K562 (cell line): ENCODE measurements at regions not wholly inside any gene's neighbourhood (a gene's known extent, or its start where the extent isn't known, plus 50 kb on each side); places are given as distances from the start of the nearest gene placed in this dataset.

Source experiments
- ATAC-seq: fragments of 200-7000 bp; cut with Tn5 transposase; 3 replicates; pipeline ENCODE4 v1.9.1; 2020; ENCODE audit warnings: moderate library complexity
- BruUV-seq: library from RNA; stranded (reverse); fragments of 400-500 nt; replicated peaks from 2 replicates; lab custom pipeline; 2021; lab: Mats Ljungman, UMichigan
- CTCF ChIA-PET: fragments of 300-600 bp; formaldehyde crosslinking; extraction: SDS; loops from one replicate; lab custom pipeline; 2021; ENCODE audit warnings: low intra/inter-chr PET ratio; lab: Yijun Ruan, JAX
- POLR2A ChIA-PET: fragments of 300-600, 350-650 bp; sonication (Branson Sonifier 250); formaldehyde crosslinking; extraction: SDS; loops from one replicate; lab custom pipeline; 2021; ENCODE audit warnings: antibody characterized with exemption, inconsistent platforms; lab: Yijun Ruan, JAX
- DNase-seq, 4 experiments: peaks; one replicate each; pipeline versions ENCODE4 v3.0.0 to v3.0.0-alpha.2; 2011 to 2018; ENCODE audit warnings: low spot score in 3 of 4, mixed read lengths in 3 of 4; ENCODE audit errors: extremely low read depth in 1 of 4
- FAIRE-seq: peaks from 2 replicates; lab custom pipeline; 2011; peaks lifted over from hg19 to GRCh38; lab: Jason Lieb, UNC
- H2AFZ ChIP-seq: 2 replicates; pipeline ENCODE4 v1.6.0; 2011; ENCODE audit warnings: low read depth, low read length, control low read depth, inconsistent platforms
- H3K27ac ChIP-seq: fragments of 200-600 bp; 3 replicates; pipeline ENCODE4 v1.8.0; 2011; ENCODE audit warnings: low read depth, mild to moderate bottlenecking, control low read depth, inconsistent platforms, low read length, moderate library complexity, mixed read lengths; ENCODE audit errors: extremely low read depth
- H3K27me3 ChIP-seq, 2 experiments: fragments of 300-600 bp in 1 of 2; 2 replicates in 1 of 2; 3 replicates in 1 of 2; pipeline versions ENCODE4 v1.6.0 to v1.8.0; 2011; ENCODE audit warnings: inconsistent platforms in 2 of 2, low read length in 2 of 2, mild to moderate bottlenecking in 1 of 2, mixed read lengths in 1 of 2, moderate library complexity in 1 of 2; ENCODE audit not compliant: control insufficient read depth in 2 of 2, insufficient read depth in 2 of 2
- H3K36me3 ChIP-seq: fragments of 300-600 bp; 3 replicates; pipeline ENCODE4 v1.8.0; 2011; ENCODE audit warnings: mild to moderate bottlenecking, low read length, inconsistent platforms; ENCODE audit not compliant: control insufficient read depth, insufficient read depth
- H3K4me1 ChIP-seq, 2 experiments: fragments of 200-600 bp in 1 of 2; replicated peaks in 1 of 2; 2 replicates in 1 of 2; 3 replicates in 1 of 2; pipeline versions ENCODE4 v1.5.1 to v1.8.0; 2011; ENCODE audit warnings: inconsistent platforms in 2 of 2, low read length in 2 of 2, mild to moderate bottlenecking in 1 of 2, mixed read lengths in 1 of 2, moderate library complexity in 1 of 2; ENCODE audit not compliant: control insufficient read depth in 2 of 2, insufficient read depth in 2 of 2
- H3K4me2 ChIP-seq: 2 replicates; pipeline ENCODE4 v1.6.1; 2011; ENCODE audit warnings: low read length, control low read depth, inconsistent platforms, mixed read lengths; ENCODE audit not compliant: insufficient read depth
- H3K4me3 ChIP-seq: fragments of 200-600 bp; sonication (generic), shearing (Covaris generic); 2 replicates; pipeline ENCODE4 v1.5.1; 2016; ENCODE audit warnings: control low read depth, inconsistent platforms
- H3K79me2 ChIP-seq: fragments of 200-600 bp; 3 replicates; pipeline ENCODE4 v1.8.0; 2011; ENCODE audit warnings: low read length, inconsistent platforms; ENCODE audit not compliant: control insufficient read depth, insufficient read depth
- H3K9ac ChIP-seq, 2 experiments: 2 replicates each; pipeline versions ENCODE4 v1.6.0 to v1.6.1; 2011; ENCODE audit warnings: low read depth in 2 of 2, low read length in 2 of 2, control low read depth in 1 of 2, inconsistent platforms in 1 of 2, mild to moderate bottlenecking in 1 of 2, mixed read lengths in 1 of 2; ENCODE audit not compliant: insufficient read depth in 1 of 2
- H3K9me1 ChIP-seq: one replicate; pipeline ENCODE4 v1.6.0; 2011; ENCODE audit warnings: inconsistent platforms, mild to moderate bottlenecking, low read length, moderate library complexity; ENCODE audit not compliant: control insufficient read depth, insufficient read depth
- H3K9me3 ChIP-seq: replicated peaks from 2 replicates; pipeline ENCODE4 v1.5.1; 2011; ENCODE audit warnings: low read depth, low read length, inconsistent platforms; ENCODE audit not compliant: control insufficient read depth, insufficient read depth
- H4K20me1 ChIP-seq: replicated peaks from 2 replicates; pipeline ENCODE4 v1.6.1; 2011; ENCODE audit warnings: low read length, inconsistent platforms, mixed read lengths; ENCODE audit not compliant: control insufficient read depth, insufficient read depth
- C11orf30 ChIP-seq: fragments of 450-650 bp; IDR thresholded peaks from 2 replicates; pipeline ENCODE4 v1.6.1; 2016; ENCODE audit warnings: low read depth, mild to moderate bottlenecking
- FOXM1 ChIP-seq, 2 experiments: fragments of 450-650 bp in 1 of 2; sonication (generic) in 1 of 2; formaldehyde crosslinking in 1 of 2; IDR thresholded peaks; 2 replicates each; pipeline versions ENCODE4 v1.6.1 to v1.9.0; 2017 to 2022; ENCODE audit warnings: low read depth in 2 of 2, mild to moderate bottlenecking in 2 of 2, missing genetic modification reagents in 1 of 2, moderate library complexity in 1 of 2
- MYNN ChIP-seq, 2 experiments: sonication (generic); formaldehyde crosslinking in 1 of 2; IDR thresholded peaks; 2 replicates each; pipeline versions ENCODE4 v1.5.0 to v1.6.1; 2016 to 2020; ENCODE audit warnings: antibody characterized with exemption in 1 of 2, missing genetic modification reagents in 1 of 2
- NFYB ChIP-seq: IDR thresholded peaks from 2 replicates; pipeline ENCODE4 v1.6.1; 2011; ENCODE audit warnings: mild to moderate bottlenecking, moderate library complexity; ENCODE audit not compliant: insufficient read length; ENCODE audit errors: extremely low read depth
- NR1H2 ChIP-seq: sonication (generic); formaldehyde crosslinking; IDR thresholded peaks from 2 replicates; pipeline ENCODE4 v1.4.0; 2020; ENCODE audit warnings: mild to moderate bottlenecking, missing genetic modification reagents
- SMARCC2 ChIP-seq: fragments of 450-650 bp; IDR thresholded peaks from 2 replicates; pipeline ENCODE4 v1.6.1; 2017; ENCODE audit warnings: antibody characterized with exemption, moderate library complexity, mild to moderate bottlenecking, low read depth
- SOX6 ChIP-seq: fragments of 450-650 bp; IDR thresholded peaks from 2 replicates; pipeline ENCODE4 v1.6.1; 2014; ENCODE audit warnings: mild to moderate bottlenecking
- STAT5A ChIP-seq: IDR thresholded peaks from 2 replicates; pipeline ENCODE4 v1.6.1; 2012; ENCODE audit warnings: low read length, inconsistent platforms, borderline replicate concordance
- XRCC4 ChIP-seq: IDR thresholded peaks from one replicate; pipeline ENCODE4 v1.6.1; 2011; ENCODE audit not compliant: insufficient read depth, insufficient read length; ENCODE audit errors: extremely low read depth
- ZNF57 ChIP-seq: fragments of 450-650 bp; formaldehyde crosslinking; IDR thresholded peaks from 2 replicates; pipeline ENCODE4 v1.4.0; 2020; ENCODE audit warnings: mild to moderate bottlenecking, moderate library complexity
- ZNF764 ChIP-seq: fragments of 250-450 bp; sonication (Bioruptor Pico); IDR thresholded peaks from 2 replicates; pipeline ENCODE4 v1.4.0; 2020; ENCODE audit warnings: low read depth, mild to moderate bottlenecking, moderate library complexity
- ZSCAN32 ChIP-seq: fragments of 450-650 bp; formaldehyde crosslinking; IDR thresholded peaks from 2 replicates; pipeline ENCODE4 v1.4.0; 2020; ENCODE audit warnings: mild to moderate bottlenecking, moderate library complexity
- WGBS: fragments of 100-300 bp; shearing (Covaris generic); methylation state at CpG from one replicate; pipeline ENCODE4 v1.1.6; 2016; ENCODE audit warnings: low coverage, mixed read lengths; ENCODE audit not compliant: insufficient coverage; ENCODE audit errors: missing lambda C conversion rate; 5-methylcytosine and 5-hydroxymethylcytosine counted together
- in situ Hi-C: fragments of 300-500 bp; cut with MboI; formaldehyde crosslinking; loops from 4 replicates; pipeline ENCODE4 v1.15.0; 2018; ENCODE audit warnings: inconsistent platforms, mixed read lengths
- intact Hi-C: fragments of 100-400 bp; cut with micrococcal nuclease; formaldehyde crosslinking; loops from 2 replicates; pipeline ENCODE4 v1.14.2; 2022
- TF ChIP-seq, protein P1 (sequence below): fragments of 250-450 bp; sonication (Bioruptor Pico); IDR thresholded peaks from 2 replicates; pipeline ENCODE4 v1.5.0; 2022; ENCODE audit warnings: mild to moderate bottlenecking
- TF ChIP-seq, protein P2 (sequence below): fragments of 250-450 bp; sonication (Bioruptor Pico); IDR thresholded peaks from 2 replicates; pipeline ENCODE4 v1.4.0; 2020; ENCODE audit warnings: mild to moderate bottlenecking

DNA sequence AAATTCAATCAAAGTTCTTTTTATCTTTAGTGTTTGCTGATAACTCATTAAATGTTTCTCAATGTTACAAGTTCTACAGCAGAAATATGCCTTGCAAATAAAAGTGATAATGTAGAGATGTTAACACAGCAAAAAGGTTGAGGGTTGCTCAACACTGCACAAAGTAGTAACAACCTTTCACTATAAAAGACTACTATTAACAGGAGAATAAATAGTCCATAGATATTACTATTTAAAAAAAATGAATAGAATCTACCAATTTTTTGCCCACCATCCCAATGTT is 378.1 kb downstream of the RBM43 start (continued):
- TF ChIP-seq, protein P1, sequence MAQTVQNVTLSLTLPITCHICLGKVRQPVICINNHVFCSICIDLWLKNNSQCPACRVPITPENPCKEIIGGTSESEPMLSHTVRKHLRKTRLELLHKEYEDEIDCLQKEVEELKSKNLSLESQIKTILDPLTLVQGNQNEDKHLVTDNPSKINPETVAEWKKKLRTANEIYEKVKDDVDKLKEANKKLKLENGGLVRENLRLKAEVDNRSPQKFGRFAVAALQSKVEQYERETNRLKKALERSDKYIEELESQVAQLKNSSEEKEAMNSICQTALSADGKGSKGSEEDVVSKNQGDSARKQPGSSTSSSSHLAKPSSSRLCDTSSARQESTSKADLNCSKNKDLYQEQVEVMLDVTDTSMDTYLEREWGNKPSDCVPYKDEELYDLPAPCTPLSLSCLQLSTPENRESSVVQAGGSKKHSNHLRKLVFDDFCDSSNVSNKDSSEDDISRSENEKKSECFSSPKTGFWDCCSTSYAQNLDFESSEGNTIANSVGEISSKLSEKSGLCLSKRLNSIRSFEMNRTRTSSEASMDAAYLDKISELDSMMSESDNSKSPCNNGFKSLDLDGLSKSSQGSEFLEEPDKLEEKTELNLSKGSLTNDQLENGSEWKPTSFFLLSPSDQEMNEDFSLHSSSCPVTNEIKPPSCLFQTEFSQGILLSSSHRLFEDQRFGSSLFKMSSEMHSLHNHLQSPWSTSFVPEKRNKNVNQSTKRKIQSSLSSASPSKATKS (CRISPR knock-in tag): no peak
- TF ChIP-seq NFYB (no peak), SOX6 (no peak)

DNA sequence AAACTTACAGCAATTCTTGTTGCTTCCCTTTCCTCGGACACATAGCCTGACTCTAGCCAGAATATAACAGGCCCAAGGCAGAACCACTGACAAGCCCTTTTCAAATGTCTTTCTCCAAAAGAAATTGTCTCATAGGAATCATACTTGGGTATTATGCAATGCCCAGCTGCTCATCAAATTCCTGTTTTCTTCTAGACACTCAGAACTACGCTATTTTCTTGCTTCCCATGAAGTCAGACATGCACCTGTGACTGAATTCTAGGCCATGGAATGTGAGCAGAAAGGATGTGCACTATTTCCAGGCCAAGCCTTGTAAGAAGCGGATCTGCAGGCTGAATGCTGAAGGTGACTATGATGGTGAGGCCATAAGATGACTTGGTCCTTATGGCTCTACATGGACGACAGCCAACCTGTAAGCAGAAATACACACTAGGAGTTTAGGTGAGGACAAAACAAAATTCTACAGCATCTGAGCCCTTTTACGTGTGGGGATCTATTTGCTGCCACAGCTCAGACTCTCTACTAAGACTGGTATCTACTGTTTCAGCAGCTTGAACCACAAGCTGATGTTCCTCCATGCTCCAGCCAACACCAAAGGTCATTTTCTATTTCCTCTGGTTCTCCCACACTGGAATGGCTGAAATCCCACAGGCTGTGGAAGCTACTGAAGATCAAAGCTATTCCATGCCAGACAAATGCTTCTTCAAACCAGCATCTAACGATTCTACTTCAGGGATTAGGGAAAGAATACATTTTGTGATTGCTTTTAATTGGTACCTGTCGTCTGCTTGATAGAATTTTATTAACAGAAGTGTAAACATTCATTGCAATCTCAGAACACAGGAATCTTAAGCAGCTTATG is 378.7 kb downstream of the RBM43 start:
- H3K27ac ChIP-seq: no peak overlapping the region
- ATAC-seq (no peak), DNase-seq (no peak)
- H3K9me3 ChIP-seq: no peaks in the 10 kb centered on the region
- no peaks in the 10 kb centered on the region for H3K4me1 ChIP-seq
- H2AFZ ChIP-seq: no peak overlapping the region
- no peaks in the 10 kb centered on the region for H3K27me3 ChIP-seq
- BruUV-seq: no TSS peak
- H3K9me1 ChIP-seq: no peaks in the 10 kb centered on the region
- TF ChIP-seq XRCC4: no peak
- no peak for TF ChIP-seq ZSCAN32 (CRISPR knock-in tag)
- no peak for TF ChIP-seq MYNN (IDR thresholded peaks at IDR 0.05)
- no peak for TF ChIP-seq MYNN (CRISPR knock-in tag; IDR thresholded peaks at IDR 0.05)
- no peak for TF ChIP-seq ZNF57 (CRISPR knock-in tag)
- no peak for TF ChIP-seq STAT5A
- no peak for TF ChIP-seq FOXM1 (IDR thresholded peaks at IDR 0.05; ENCODE audit: low read depth)
- no peak for TF ChIP-seq FOXM1 (CRISPR knock-in tag; IDR thresholded peaks at IDR 0.05; ENCODE audit: low read depth)
- TF ChIP-seq ZNF764 (CRISPR knock-in tag): no peak
- TF ChIP-seq C11orf30: no peak
- TF ChIP-seq SMARCC2: no peak
- no peak for TF ChIP-seq NR1H2 (CRISPR knock-in tag)
- TF ChIP-seq, protein P2, sequence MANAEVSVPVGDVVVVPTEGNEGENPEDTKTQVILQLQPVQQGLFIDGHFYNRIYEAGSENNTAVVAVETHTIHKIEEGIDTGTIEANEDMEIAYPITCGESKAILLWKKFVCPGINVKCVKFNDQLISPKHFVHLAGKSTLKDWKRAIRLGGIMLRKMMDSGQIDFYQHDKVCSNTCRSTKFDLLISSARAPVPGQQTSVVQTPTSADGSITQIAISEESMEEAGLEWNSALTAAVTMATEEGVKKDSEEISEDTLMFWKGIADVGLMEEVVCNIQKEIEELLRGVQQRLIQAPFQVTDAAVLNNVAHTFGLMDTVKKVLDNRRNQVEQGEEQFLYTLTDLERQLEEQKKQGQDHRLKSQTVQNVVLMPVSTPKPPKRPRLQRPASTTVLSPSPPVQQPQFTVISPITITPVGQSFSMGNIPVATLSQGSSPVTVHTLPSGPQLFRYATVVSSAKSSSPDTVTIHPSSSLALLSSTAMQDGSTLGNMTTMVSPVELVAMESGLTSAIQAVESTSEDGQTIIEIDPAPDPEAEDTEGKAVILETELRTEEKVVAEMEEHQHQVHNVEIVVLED: no peak
- TF ChIP-seq, all 486 proteins: peak for 0
- Histone ChIP-seq H3K4me2 (no peak overlapping the region), H3K4me3 (no peak overlapping the region), H3K79me2 (no peaks in the 10 kb centered on the region), H3K9ac (no peak overlapping the region), H3K36me3 (no peaks in the 10 kb centered on the region), H4K20me1 (no peaks in the 10 kb centered on the region)
- in situ Hi-C loops: no loop called here
- WGBS: 2% methylated on average over 7 of the region's 7 CpGs
- ChIA-PET CTCF (no interaction called here), POLR2A (no interaction called here)
- no peak for FAIRE-seq
- intact Hi-C loops: no loop called here
